H9 (cell line): ENCODE measurements at regions not wholly inside any gene's neighbourhood (a gene's known extent, or its start where the extent isn't known, plus 50 kb on each side); places are given as distances from the start of the nearest gene placed in this dataset.

Source experiments
- DNase-seq: peaks from one replicate; pipeline ENCODE4 v3.0.0-alpha.2; 2017
- H2AFZ ChIP-seq: one replicate; pipeline ENCODE4 v1.6.1; 2013; ENCODE audit warnings: mild to moderate bottlenecking, low read length, control low read depth, moderate library complexity
- H2AK5ac ChIP-seq: 2 replicates; pipeline ENCODE4 v1.6.1; 2013; ENCODE audit warnings: low read length, control low read depth, mixed read lengths; ENCODE audit not compliant: insufficient read length
- H2BK120ac ChIP-seq: one replicate; pipeline ENCODE4 v1.6.1; 2013; ENCODE audit warnings: low read depth, mild to moderate bottlenecking, low read length, control low read depth, inconsistent platforms; ENCODE audit not compliant: poor library complexity, severe bottlenecking
- H2BK12ac ChIP-seq: 2 replicates; pipeline ENCODE4 v1.6.1; 2013; ENCODE audit warnings: low read length, control low read depth, mixed read lengths, low read depth; ENCODE audit not compliant: insufficient read length
- H2BK15ac ChIP-seq: 2 replicates; pipeline ENCODE4 v1.6.1; 2013; ENCODE audit warnings: low read depth, low read length, control low read depth
- H2BK20ac ChIP-seq: one replicate; pipeline ENCODE4 v1.6.1; 2013; ENCODE audit warnings: low read depth, mild to moderate bottlenecking, low read length, control low read depth, inconsistent platforms; ENCODE audit not compliant: poor library complexity, severe bottlenecking
- H2BK5ac ChIP-seq: 2 replicates; pipeline ENCODE4 v1.6.1; 2013; ENCODE audit warnings: low read length, control low read depth, mixed read lengths; ENCODE audit not compliant: insufficient read length
- H3K14ac ChIP-seq: 2 replicates; pipeline ENCODE4 v1.6.1; 2013; ENCODE audit warnings: low read length, control low read depth; ENCODE audit not compliant: insufficient read depth
- H3K18ac ChIP-seq: 2 replicates; pipeline ENCODE4 v1.6.1; 2013; ENCODE audit warnings: low read depth, mild to moderate bottlenecking, mixed read lengths, low read length, control low read depth; ENCODE audit not compliant: insufficient read length
- H3K23ac ChIP-seq: 2 replicates; pipeline ENCODE4 v1.6.1; 2013; ENCODE audit warnings: low read length, control low read depth, mixed read lengths, low read depth; ENCODE audit not compliant: insufficient read length
- H3K23me2 ChIP-seq: 2 replicates; pipeline ENCODE4 v1.6.1; 2013; ENCODE audit warnings: low read depth, mild to moderate bottlenecking, mixed read lengths, low read length, control low read depth; ENCODE audit not compliant: insufficient read length, poor library complexity, severe bottlenecking
- H3K27ac ChIP-seq: 2 replicates; pipeline ENCODE4 v1.5.1; 2013; ENCODE audit warnings: low read length, control low read depth, mixed read lengths, low read depth; ENCODE audit not compliant: insufficient read length
- H3K27me3 ChIP-seq: 2 replicates; pipeline ENCODE4 v1.6.1; 2013; ENCODE audit warnings: low read length, control low read depth, inconsistent platforms; ENCODE audit not compliant: insufficient read depth
- H3K4ac ChIP-seq: 2 replicates; pipeline ENCODE4 v1.6.1; 2013; ENCODE audit warnings: low read depth, mild to moderate bottlenecking, control low read depth, inconsistent platforms, low read length, moderate library complexity
- H3K4me1 ChIP-seq: 2 replicates; pipeline ENCODE4 v1.6.1; 2013; ENCODE audit warnings: low read length, control low read depth, inconsistent platforms; ENCODE audit not compliant: insufficient read depth
- H3K4me2 ChIP-seq: 2 replicates; pipeline ENCODE4 v1.6.1; 2013; ENCODE audit warnings: low read length, control low read depth, mixed read lengths; ENCODE audit not compliant: insufficient read length, insufficient read depth
- H3K56ac ChIP-seq: 2 replicates; pipeline ENCODE4 v1.6.1; 2013; ENCODE audit warnings: low read depth, mild to moderate bottlenecking, mixed read lengths, low read length, control low read depth; ENCODE audit not compliant: insufficient read length
- H3K79me1 ChIP-seq: 2 replicates; pipeline ENCODE4 v1.6.1; 2013; ENCODE audit warnings: low read depth, mild to moderate bottlenecking, moderate library complexity, low read length, control low read depth, inconsistent platforms; ENCODE audit not compliant: insufficient read depth, poor library complexity, severe bottlenecking
- H3K79me2 ChIP-seq: 2 replicates; pipeline ENCODE4 v1.6.1; 2013; ENCODE audit warnings: low read length, control low read depth, inconsistent platforms; ENCODE audit not compliant: insufficient read depth
- H3K9ac ChIP-seq: 2 replicates; pipeline ENCODE4 v1.6.1; 2013; ENCODE audit warnings: low read length, control low read depth, mixed read lengths; ENCODE audit not compliant: insufficient read length; ENCODE audit errors: extremely low read depth
- H3K9me3 ChIP-seq: one replicate; pipeline ENCODE4 v1.6.1; 2013; ENCODE audit warnings: low read depth, low read length, inconsistent platforms; ENCODE audit not compliant: control insufficient read depth
- H3T11ph ChIP-seq: one replicate; pipeline ENCODE4 v1.6.1; 2013; ENCODE audit warnings: mild to moderate bottlenecking, low read length, control low read depth, inconsistent platforms
- H4K20me1 ChIP-seq: one replicate; pipeline ENCODE4 v1.6.1; 2013; ENCODE audit not compliant: control insufficient read depth, insufficient read length, insufficient read depth
- H4K5ac ChIP-seq: 2 replicates; pipeline ENCODE4 v1.6.1; 2013; ENCODE audit warnings: low read depth, mild to moderate bottlenecking, mixed read lengths, low read length, control low read depth; ENCODE audit not compliant: insufficient read length
- H4K8ac ChIP-seq: replicated peaks from 2 replicates; pipeline ENCODE4 v1.6.1; 2013; ENCODE audit warnings: low read length, control low read depth, mixed read lengths, low read depth; ENCODE audit not compliant: insufficient read length
- H4K91ac ChIP-seq: 2 replicates; pipeline ENCODE4 v1.6.1; 2013; ENCODE audit warnings: low read depth, mild to moderate bottlenecking, moderate library complexity, mixed read lengths, low read length, control low read depth; ENCODE audit not compliant: insufficient read length
- H3K27ac Mint-ChIP-seq, 3 experiments: 2 replicates in 2 of 3; 3 replicates in 1 of 3; pipeline ENCODE4 v1.8.0; 2020 to 2021; ENCODE audit warnings: mixed read lengths in 3 of 3, mild to moderate bottlenecking in 1 of 3, moderate library complexity in 1 of 3
- H3K27me3 Mint-ChIP-seq: 2 replicates; pipeline ENCODE4 v1.8.0; 2021; ENCODE audit warnings: low read depth, mild to moderate bottlenecking, moderate library complexity, mixed read lengths
- H3K36me3 Mint-ChIP-seq, 3 experiments: 2 replicates in 2 of 3; 3 replicates in 1 of 3; pipeline ENCODE4 v1.8.0; 2020 to 2021; ENCODE audit warnings: low read depth in 3 of 3, mixed read lengths in 3 of 3; ENCODE audit not compliant: insufficient read depth in 1 of 3
- H3K4me1 Mint-ChIP-seq, 2 experiments: 2 replicates each; pipeline ENCODE4 v1.8.0; 2020; ENCODE audit warnings: mixed read lengths in 2 of 2
- H3K4me3 Mint-ChIP-seq, 2 experiments: 2 replicates in 1 of 2; 3 replicates in 1 of 2; pipeline ENCODE4 v1.8.0; 2020 to 2021; ENCODE audit warnings: mild to moderate bottlenecking in 2 of 2, mixed read lengths in 2 of 2, moderate library complexity in 1 of 2
- H3K9me3 Mint-ChIP-seq, 2 experiments: 2 replicates in 1 of 2; 3 replicates in 1 of 2; pipeline ENCODE4 v1.8.0; 2020; ENCODE audit warnings: mild to moderate bottlenecking in 2 of 2, mixed read lengths in 2 of 2, moderate library complexity in 1 of 2
- CTCF ChIP-seq: fragments of 200-600 bp; sonication (generic); conservative IDR thresholded peaks from 3 replicates; pipeline ENCODE4 v1.8.0; 2021; ENCODE audit warnings: antibody characterized with exemption, mild to moderate bottlenecking
- whole genome bisulfite sequencing: extraction: QIAGEN DNeasy Blood & Tissue Kit; methylation state at CpG from one replicate; pipeline ENCODE4 v1.1.7; 2013; ENCODE audit warnings: missing lambda C conversion rate, low lambda C conversion rate, mixed read lengths; ENCODE audit not compliant: insufficient read length; ENCODE audit errors: extremely low coverage; 5-methylcytosine and 5-hydroxymethylcytosine counted together

DNA sequence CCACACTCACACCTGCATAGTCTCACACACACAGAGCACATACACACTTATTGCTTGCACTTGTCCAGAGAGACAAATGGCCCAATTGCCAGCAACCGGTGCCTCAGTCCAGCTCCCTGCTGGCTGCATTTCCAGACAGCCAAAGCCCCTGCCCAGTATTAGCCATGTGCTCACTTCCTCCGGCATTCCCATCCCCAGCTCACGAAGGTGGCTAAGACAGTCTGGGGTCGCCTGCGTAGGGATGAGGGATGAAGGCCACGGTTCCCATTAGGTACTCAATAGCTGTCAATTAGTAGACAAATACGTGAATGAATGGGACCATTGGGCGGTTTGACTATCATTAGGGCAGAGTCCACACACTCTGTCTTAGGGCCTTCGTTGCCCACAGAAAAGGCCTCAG is 146.8 kb upstream of the EGLN3 start:
- Histone ChIP-seq H3K9ac (no peak overlapping the region), H3K23me2 (no peaks in the 10 kb centered on the region), H3T11ph (no peak overlapping the region), H3K27ac (no peak overlapping the region), H2BK5ac (no peak overlapping the region), H4K91ac (no peak overlapping the region), H2BK20ac (no peak overlapping the region), H4K5ac (no peak overlapping the region), H3K18ac (no peak overlapping the region), H2BK12ac (no peak overlapping the region), H2AK5ac (no peak overlapping the region), H4K8ac (no peak overlapping the region), H3K56ac (no peak overlapping the region), H3K79me1 (no peaks in the 10 kb centered on the region), H3K4ac (no peak overlapping the region), H2BK120ac (no peak overlapping the region), H2AFZ (no peak overlapping the region), H3K9me3 (no peaks in the 10 kb centered on the region), H3K27me3 (no peaks in the 10 kb centered on the region), H4K20me1 (no peaks in the 10 kb centered on the region), H3K4me2 (no peak overlapping the region), H3K4me1 (no peaks in the 10 kb centered on the region; the same call in 1 of the 2 replicates), H3K79me2 (no peaks in the 10 kb centered on the region), H2BK15ac (no peak overlapping the region), H3K14ac (no peak overlapping the region), H3K23ac (no peak overlapping the region)
- Mint-ChIP-seq H3K27ac (peak overlapping the region in 1 of 3 experiments; percentile 40; a peak in 2 of 7 replicates), H3K4me3 (no peak overlapping the region), H3K9me3 (no peaks in the 10 kb centered on the region), H3K27me3 (no peaks in the 10 kb centered on the region), H3K36me3 (no peaks in the 10 kb centered on the region), H3K4me1 (peaks cover 9 to 13% of the 10 kb centered on the region in 2 experiments)
- no peak for DNase-seq
- TF ChIP-seq CTCF = no peak
- no CpG with 5 or more reads among the region's 9 CpGs for WGBS
